NCI-H526 (cell line): ENCODE measurements at regions not wholly inside any gene's neighbourhood (a gene's known extent, or its start where the extent isn't known, plus 50 kb on each side); places are given as distances from the start of the nearest gene placed in this dataset.
"Not testable (repeated sequence)": the region's sequence is repeated elsewhere in the genome, so short reads cannot be mapped to it uniquely, and the experiment has no call there.

ENCODE experiments used
- DNase-seq, 2 experiments: peaks; one replicate each; lab custom pipeline; 2025; lab: John Stamatoyannopoulos, UW

GRCh38 chr10:42367532-42368230, 270.7 kb downstream of the ZNF33B start:
- DNase-seq, result peak; percentile 73 to 78

- DNase-seq, result no peak
These were observed 286.6 kb downstream of the ZNF33B start for GRCh38 chr10:42351745-42352144.

- DNase-seq, result not testable (repeated sequence)
These were observed 301.6 kb downstream of the ZNF33B start for GRCh38 chr10:42336593-42337337.

- not testable (repeated sequence) for DNase-seq
These were observed 302.6 kb downstream of the ZNF33B start for GRCh38 chr10:42335653-42336296.

- DNase-seq, result no peak
These were observed 334.0 kb downstream of the ZNF33B start for GRCh38 chr10:42304341-42304740.

- not testable (repeated sequence) for DNase-seq
These were observed 356.5 kb downstream of the ZNF33B start for GRCh38 chr10:42281896-42282295.

- DNase-seq, result not testable (repeated sequence)
These were observed 368.6 kb downstream of the ZNF33B start for GRCh38 chr10:42269788-42270187.

GRCh38 chr10:42263259-42263658, 375.1 kb downstream of the ZNF33B start:
- not testable (repeated sequence) for DNase-seq

- DNase-seq, result not testable (repeated sequence)
These were observed 395.4 kb downstream of the ZNF33B start for GRCh38 chr10:42243002-42243401.

GRCh38 chr10:42242135-42242805, 396.1 kb downstream of the ZNF33B start:
- DNase-seq, result no peak

- DNase-seq, result not testable (repeated sequence)
These were observed 402.0 kb downstream of the ZNF33B start for GRCh38 chr10:42236401-42236800.

GRCh38 chr10:42235736-42236135, 402.6 kb downstream of the ZNF33B start:
- DNase-seq, result not testable (repeated sequence)

GRCh38 chr10:42235241-42235640, 403.1 kb downstream of the ZNF33B start:
- DNase-seq, result not testable (repeated sequence)

- not testable (repeated sequence) for DNase-seq
These were observed 403.9 kb downstream of the ZNF33B start for GRCh38 chr10:42234506-42234905.

GRCh38 chr10:42233461-42234206, 404.7 kb downstream of the ZNF33B start:
- DNase-seq, result not testable (repeated sequence)

GRCh38 chr10:42232955-42233354, 405.4 kb downstream of the ZNF33B start:
- DNase-seq, result not testable (repeated sequence)

GRCh38 chr10:42230812-42231211, 407.6 kb downstream of the ZNF33B start:
- not testable (repeated sequence) for DNase-seq

GRCh38 chr10:42230115-42230514, 408.3 kb downstream of the ZNF33B start:
- DNase-seq, result not testable (repeated sequence)

- not testable (repeated sequence) for DNase-seq
These were observed 410.5 kb downstream of the ZNF33B start for GRCh38 chr10:42227859-42228258.

- not testable (repeated sequence) for DNase-seq
These were observed 444.8 kb downstream of the ZNF33B start for GRCh38 chr10:42193588-42193987.

GRCh38 chr10:42192450-42192849, 445.9 kb downstream of the ZNF33B start:
- DNase-seq, result not testable (repeated sequence)
